ENCODE measurements at regions not wholly inside any gene's neighbourhood (a gene's known extent, or its start where the extent isn't known, plus 50 kb on each side); places are given as distances from the start of the nearest gene placed in this dataset.
"Not testable (repeated sequence)": the region's sequence is repeated elsewhere in the genome, so short reads cannot be mapped to it uniquely, and the experiment has no call there.

- DNase-seq (ENCODE audit: low read depth), result no peak
- TF ChIP-seq, protein P1, sequence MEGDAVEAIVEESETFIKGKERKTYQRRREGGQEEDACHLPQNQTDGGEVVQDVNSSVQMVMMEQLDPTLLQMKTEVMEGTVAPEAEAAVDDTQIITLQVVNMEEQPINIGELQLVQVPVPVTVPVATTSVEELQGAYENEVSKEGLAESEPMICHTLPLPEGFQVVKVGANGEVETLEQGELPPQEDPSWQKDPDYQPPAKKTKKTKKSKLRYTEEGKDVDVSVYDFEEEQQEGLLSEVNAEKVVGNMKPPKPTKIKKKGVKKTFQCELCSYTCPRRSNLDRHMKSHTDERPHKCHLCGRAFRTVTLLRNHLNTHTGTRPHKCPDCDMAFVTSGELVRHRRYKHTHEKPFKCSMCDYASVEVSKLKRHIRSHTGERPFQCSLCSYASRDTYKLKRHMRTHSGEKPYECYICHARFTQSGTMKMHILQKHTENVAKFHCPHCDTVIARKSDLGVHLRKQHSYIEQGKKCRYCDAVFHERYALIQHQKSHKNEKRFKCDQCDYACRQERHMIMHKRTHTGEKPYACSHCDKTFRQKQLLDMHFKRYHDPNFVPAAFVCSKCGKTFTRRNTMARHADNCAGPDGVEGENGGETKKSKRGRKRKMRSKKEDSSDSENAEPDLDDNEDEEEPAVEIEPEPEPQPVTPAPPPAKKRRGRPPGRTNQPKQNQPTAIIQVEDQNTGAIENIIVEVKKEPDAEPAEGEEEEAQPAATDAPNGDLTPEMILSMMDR (IDR thresholded peaks at IDR 0.05; ENCODE audit: insufficient read depth, low read length), result no peak
- no peak overlapping the region for H3K4me3 ChIP-seq (ENCODE audit: low read depth, low read length)
These were observed 487.4 kb upstream of the SALL3 start for GRCh38 chr18:78492064-78492812.

GRCh38 chr18:78492813-78493371, 486.7 kb upstream of the SALL3 start:
- DNase-seq (ENCODE audit: low read depth), result no peak

GRCh38 chr18:78493490-78493889, 486.1 kb upstream of the SALL3 start:
- H3K4me3 ChIP-seq (ENCODE audit: low read depth, low read length); DNase-seq (ENCODE audit: low read depth): not testable (repeated sequence)

More at GRCh38 chr18:78492813-78493371, 486.7 kb upstream of the SALL3 start:
- TF ChIP-seq, protein P1 (IDR thresholded peaks at IDR 0.05; ENCODE audit: insufficient read depth, low read length), result no peak
- H3K4me3 ChIP-seq (ENCODE audit: low read depth, low read length), result no peak overlapping the region

DNA sequence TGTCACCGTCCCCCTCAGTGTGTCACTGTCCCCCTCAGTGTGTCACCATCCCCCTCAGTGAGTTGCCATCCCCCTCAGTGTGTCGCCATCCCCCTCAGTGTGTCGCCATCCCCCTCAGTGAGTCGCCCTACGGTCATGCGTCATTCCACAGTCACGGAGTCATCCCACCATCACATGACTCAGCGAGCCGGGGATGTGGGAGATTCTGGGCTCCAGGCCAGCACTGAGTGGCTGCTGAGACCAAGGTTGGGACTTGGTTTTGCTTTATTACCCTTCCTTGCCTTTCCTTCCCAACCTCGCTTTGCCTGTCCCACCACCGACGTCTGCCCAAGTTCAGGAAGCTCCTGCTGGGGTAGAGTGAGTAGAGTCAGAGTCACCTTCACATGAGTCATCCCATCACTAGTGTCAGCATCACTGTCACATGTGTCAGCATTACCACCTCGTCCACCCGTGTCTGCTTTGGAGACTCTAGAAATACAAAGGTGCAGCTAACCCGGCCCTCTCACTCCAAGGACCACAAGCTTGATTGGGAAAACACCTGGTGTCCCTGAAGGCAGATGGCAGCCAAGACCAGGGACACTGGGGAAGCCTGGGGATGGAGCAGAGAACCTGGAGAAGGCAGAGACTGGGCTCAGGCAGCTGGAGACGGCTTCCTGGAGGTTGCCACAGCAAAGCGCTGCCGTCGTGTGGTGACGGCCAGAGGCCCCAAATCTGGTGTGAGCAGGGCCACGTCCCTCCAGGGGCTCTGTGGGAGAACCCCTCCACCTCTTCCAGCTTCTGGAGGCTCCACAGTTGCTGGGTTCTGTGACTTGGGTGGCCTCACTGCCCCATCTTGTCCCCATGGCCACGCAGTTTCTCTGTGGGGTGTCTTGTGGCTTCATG, 485.2 kb upstream of the SALL3 start:
- TF ChIP-seq, protein P1 (IDR thresholded peaks at IDR 0.05; ENCODE audit: insufficient read depth, low read length), result no peak
- no peak for DNase-seq (ENCODE audit: low read depth)
- H3K4me3 ChIP-seq (ENCODE audit: low read depth, low read length), result no peak overlapping the region

DNA sequence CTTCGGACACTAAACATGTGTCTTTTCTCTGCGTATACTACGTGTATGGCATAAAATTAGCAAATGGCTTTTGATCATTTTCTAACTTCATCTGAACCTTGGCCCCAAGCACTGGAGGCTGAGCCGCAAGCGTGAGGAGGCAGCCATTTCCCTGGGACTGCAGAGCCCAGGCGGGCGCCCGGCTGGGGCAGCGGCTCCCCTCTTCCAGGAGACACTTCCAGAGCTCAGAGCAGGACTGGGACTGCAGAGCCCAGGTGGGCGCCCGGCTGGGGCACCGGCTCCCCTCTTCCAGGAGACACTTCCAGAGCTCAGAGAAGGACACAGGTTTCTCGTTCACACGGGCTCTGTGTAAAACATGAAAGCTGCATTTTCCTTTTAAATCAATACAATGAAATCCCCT, 484.1 kb upstream of the SALL3 start:
- no peak for DNase-seq (ENCODE audit: low read depth)
- H3K4me3 ChIP-seq (ENCODE audit: low read depth, low read length), result no peak overlapping the region
- TF ChIP-seq, protein P1 (IDR thresholded peaks at IDR 0.05; ENCODE audit: insufficient read depth, low read length), result no peak

GRCh38 chr18:78496079-78496478, 483.5 kb upstream of the SALL3 start:
- TF ChIP-seq, protein P1 (IDR thresholded peaks at IDR 0.05; ENCODE audit: insufficient read depth, low read length), result no peak
- no peak for DNase-seq (ENCODE audit: low read depth)
- no peak overlapping the region for H3K4me3 ChIP-seq (ENCODE audit: low read depth, low read length)

GRCh38 chr18:78497641-78498040, 482.0 kb upstream of the SALL3 start:
- TF ChIP-seq, protein P1 (IDR thresholded peaks at IDR 0.05; ENCODE audit: insufficient read depth, low read length), result no peak
- DNase-seq (ENCODE audit: low read depth), result no peak
- H3K4me3 ChIP-seq (ENCODE audit: low read depth, low read length), result no peak overlapping the region

Measured in fibroblast of the aortic adventitia (primary cell).